CD4-positive, alpha-beta T cell treated with Interferon alpha-2 for 1 hour (primary cell): ENCODE measurements at regions not wholly inside any gene's neighbourhood (a gene's known extent, or its start where the extent isn't known, plus 50 kb on each side); places are given as distances from the start of the nearest gene placed in this dataset.
"Not testable (repeated sequence)": the region's sequence is repeated elsewhere in the genome, so short reads cannot be mapped to it uniquely, and the experiment has no call there.

Experiments used
- DNase-seq, 2 donors: peaks; one replicate each; pipeline ENCODE4 v3.0.0-alpha.2; 2020 to 2022

DNA sequence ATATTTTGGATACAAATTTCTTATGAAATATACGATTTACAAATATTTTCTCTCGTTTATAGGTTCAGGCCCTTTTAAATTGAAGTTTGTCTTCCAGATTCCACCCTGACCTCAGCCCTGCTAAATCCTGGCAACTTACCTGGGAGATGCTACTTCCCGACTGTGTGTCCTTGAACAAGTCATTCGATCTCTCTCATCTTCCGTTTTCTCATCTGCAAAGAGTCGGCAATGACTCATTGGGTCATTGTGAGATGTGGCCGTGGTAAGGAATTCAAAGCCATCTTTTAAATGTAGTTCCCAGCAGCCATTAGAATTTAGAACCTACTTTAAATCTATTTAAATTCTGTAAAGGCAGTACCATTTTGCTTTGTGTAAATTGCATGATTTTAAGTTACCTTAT is 72.5 kb downstream of the LHX2 start:
- no peak for DNase-seq

DNA sequence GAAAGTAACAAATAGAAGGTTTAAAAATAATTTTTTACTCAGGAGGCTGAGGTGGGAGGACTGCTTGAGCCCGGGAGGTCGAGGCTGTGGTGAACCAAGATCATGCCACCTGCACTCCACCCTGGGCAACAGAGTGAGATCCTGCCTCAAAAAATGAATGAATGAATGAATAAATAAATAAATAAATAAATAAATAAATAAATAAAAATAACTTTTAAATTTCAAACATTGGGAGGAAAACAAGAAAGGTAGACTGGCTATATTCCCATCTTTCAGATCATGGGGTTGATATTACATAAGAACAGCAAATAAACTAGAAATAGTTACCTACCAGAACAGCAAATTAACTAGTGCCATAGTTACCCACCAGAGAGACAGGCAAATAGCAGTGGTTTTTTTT is 75.7 kb downstream of the LHX2 start:
- no peak for DNase-seq

DNA sequence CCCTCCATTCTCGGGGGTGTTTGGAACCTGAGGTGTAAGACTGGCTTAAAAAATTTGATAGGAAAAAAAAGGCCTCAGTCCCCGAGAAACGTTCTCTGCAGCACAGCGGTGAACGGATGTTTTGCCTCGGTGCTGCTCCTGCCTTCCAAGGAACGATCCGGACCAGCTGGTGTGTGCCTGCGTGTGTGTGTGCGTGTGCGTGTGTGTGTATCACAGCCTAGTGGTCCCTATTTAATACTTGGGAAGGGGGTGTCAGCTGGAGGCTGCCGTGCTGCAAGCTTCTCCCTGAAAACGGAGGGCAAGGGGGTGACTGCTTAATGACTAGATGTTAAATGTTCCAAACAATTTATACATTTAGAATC is 76.9 kb downstream of the LHX2 start:
- DNase-seq: no peak

DNA sequence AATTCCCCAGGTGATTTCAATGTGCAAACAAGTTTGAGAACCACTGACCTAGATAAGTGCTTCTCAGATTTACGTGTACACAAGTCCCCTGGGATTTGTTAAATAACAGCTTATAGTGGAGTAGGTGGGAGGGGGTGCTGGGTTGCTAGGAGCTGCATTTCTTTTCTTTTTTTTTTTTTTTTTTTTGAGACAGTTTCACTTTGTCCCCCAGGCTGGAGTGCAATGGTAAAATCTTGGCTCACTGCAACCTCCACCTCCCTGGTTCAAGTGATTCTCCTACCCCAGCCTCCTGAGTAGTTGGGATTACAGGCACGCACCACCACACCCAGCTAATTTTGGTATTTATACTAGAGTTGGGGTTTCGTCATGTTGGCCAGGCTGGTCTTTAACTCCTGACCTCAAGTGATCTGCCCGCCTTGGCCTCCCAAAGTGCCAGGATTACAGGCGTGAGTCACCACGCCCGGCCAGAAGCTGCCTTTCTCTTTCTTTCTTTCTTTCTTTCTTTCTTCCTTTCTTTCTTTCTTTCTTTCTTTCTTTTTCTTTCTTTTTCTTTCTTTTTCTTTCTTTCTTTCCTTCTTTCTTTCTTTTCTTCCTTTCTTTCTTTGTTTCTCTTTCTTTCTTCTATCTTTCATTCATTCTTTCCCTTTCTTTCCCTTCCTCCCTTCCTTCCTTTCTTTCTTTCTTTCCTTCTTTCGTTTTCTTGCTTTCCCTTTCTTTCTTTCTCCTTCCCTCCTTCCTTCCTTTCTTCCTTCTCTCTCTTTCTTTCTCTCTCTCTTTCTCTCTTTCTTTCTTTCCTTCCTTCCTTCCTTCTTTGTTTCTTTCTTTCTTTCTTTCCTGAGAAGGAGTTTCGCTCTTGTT is 78.3 kb downstream of the LHX2 start:
- DNase-seq: not testable (repeated sequence)

DNA sequence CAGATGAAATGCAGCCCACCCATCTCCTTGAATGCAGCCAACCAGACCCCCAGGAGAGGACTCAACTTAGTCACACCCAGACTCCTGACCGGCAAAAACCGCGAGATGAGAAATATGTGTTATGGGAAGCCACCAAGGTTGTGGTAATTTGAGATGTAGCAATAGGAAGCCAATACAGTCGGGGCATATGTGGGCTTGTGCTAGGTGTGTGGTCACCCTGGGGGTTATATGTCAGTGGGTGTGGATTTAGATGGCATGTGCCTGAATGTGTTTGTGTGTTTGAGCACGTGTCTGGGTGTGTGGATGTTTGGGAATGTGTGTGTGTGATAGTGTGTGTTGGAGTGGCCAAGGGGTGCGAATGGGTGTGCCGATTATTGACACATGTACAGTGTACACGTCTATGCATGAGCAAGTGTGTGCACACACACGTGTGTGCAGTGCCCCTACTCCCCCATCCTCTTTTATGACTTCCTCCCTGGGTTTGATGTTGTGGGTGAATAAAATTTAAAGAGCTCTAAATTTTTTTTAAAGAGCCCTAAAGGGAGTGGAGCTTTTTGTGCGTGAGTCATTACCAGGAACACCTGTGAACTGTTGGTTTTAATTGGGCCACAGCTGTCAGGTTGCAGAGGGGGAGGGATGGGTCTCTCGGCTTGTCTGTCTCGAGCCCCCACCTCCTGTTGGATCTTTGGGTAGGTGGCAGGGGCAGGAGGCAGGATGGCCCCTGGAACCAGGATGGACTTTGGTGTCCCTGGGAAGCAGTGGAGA is 86.8 kb downstream of the LHX2 start:
- DNase-seq: no peak

DNA sequence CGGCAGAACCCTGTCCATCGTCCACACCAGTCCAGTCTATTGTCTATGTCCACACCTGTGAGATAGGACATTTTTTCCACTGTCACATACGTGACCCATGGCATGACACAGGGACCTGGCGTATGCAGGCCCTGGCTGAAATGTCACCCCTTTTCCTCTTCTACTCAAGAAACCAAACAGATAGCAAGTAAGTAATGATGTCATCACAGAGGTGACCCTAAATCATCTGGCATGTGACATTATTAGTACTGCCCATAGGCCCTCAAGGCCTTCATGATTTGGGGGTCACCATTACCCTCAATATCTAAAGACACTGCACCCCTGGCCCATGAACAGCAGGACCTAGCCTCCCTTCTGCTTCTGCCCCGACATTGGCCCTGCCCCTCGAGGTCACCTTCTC is 88.3 kb downstream of the LHX2 start:
- DNase-seq: no peak

DNA sequence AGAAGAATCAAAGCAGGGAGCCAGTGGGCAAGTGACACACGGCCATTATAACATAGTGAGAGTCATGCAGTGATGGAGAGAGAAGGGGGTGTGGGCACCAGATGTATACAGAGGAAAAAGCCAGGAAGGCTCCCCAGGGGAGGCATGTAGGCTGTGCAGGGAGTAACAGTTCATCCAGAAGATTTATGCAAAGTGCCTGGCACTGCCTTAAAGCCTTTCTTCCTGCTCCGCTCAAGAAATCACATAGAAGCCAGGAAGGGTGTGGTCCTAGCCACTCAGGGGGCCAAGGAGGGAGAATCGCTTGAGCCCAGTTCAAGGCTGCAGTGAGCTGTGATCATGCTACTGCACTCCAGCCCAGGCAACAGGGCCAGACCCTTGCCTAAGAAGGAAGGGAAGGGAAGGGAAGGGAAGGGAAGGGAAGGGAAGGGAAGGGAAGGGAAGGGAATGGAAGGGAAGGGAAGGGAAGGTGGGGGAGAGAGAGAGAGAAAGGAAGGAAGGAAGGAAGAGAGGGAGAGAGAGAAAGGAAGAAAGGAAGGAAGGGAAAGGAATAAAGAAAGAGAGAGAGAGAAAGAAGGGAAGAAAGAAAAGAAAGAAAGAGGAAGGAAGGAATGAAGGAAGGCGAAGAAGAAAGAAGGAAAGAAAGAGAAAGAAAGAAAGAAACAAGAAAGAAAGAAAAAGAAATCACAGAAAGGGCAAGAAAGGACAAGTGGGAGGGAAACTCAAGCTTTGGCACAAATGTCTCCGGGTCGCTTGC is 89.8 kb downstream of the LHX2 start:
- DNase-seq: no peak

DNA sequence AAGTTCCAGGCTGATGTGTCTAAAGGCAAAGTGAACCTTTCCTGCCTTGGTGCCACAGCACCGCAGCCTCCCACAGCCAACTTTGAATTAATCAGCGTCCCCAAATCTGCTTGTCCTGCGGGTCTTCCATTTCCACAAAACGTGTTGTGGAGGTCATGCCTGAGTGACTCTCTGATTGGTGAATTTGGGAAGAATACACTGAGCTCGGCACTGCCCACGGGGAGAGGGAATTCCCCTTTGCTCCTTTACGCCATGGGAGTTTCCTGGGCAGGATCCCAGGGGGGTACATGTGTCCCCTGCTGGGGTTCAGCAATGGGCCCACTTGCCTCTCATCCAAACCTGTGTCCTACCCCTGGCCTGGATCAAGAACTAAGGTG is 90.4 kb downstream of the LHX2 start:
- no peak for DNase-seq

DNA sequence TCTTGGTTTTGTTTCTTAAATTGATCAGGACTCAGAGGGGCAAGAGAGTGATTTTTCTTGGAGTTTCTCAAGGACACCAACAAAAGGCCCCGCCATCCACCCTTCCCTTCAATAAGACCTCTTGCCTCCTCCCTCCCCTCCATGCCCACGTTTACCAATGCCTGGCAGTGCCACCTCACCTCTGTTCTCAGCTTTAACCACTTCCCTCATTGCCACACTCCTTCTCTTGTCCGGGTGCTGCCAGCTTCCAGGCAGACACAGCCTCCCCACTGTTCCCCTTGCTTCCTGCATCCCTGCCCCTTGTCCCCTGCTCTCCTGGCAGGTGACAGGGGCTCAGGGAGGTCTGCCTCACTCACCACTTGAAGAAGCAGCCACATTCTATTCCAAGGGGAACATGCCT is 90.8 kb downstream of the LHX2 start:
- DNase-seq: no peak

DNA sequence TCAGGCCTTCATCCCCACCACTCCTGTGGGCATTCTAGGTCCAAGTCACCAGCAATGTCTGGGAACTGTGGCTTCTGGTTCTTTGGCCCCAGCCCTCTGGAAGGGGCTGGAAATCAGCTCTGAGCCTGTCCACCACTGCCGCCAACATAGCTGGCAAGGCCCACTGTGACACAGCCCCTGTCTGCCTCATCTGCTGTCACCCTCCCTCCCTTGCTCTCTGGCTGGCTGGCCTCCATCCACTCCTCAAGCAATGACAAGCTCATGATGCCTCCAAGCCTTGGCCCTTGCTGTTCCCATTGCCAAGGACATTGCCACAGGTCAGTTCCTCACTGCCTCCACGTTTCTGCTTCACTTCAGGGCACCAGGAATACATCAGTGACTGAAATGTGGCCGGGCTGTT is 93.7 kb downstream of the LHX2 start:
- DNase-seq: no peak

DNA sequence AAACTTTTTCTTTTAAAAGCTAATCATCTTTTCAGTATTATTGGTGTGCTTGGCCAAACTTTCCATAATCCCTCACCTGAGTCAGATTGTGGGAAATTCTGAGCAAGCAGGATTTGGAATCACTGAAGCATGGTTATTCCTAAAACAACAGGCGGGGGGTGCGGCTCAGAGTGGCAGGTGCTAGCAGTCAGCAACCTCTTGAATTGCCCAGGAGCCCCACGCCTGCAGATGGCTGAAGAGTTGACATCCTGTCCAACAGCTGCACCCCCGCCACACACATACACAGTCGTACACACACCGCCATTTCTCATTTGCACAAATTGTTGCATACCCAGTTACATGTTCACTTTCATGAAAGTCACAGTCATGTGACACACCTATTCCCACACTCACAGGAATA is 96.6 kb downstream of the LHX2 start:
- DNase-seq: no peak

DNA sequence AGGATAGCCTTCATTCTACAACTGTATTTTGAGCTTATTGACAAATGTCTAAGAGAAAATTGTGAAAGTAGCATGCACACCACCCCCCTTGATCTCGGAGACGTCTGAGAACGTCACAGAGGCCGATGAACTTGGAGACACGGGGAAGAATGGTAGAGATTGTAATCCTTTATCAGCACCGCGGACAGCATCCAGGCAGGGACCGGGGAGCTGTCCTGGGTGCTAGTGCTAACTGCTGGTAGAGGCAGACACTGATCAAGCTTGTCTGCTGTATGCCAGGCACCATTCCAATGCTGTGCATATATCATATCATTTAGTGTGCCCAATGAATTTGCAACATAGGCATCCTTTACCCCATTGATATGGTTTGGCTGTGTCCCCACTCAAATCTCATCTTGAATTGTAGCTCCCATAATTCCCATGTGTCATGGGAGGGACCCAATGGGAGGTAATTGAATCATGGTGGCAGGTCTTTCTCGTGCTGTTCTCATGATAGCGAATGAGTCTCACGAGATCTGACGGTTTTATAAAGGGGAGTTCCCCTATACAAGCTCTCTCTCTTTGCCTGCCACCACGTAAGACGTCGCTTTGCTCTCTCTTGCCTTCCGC is 98.8 kb downstream of the LHX2 start:
- peak in 1 of 2 donors; percentile 42 for DNase-seq

DNA sequence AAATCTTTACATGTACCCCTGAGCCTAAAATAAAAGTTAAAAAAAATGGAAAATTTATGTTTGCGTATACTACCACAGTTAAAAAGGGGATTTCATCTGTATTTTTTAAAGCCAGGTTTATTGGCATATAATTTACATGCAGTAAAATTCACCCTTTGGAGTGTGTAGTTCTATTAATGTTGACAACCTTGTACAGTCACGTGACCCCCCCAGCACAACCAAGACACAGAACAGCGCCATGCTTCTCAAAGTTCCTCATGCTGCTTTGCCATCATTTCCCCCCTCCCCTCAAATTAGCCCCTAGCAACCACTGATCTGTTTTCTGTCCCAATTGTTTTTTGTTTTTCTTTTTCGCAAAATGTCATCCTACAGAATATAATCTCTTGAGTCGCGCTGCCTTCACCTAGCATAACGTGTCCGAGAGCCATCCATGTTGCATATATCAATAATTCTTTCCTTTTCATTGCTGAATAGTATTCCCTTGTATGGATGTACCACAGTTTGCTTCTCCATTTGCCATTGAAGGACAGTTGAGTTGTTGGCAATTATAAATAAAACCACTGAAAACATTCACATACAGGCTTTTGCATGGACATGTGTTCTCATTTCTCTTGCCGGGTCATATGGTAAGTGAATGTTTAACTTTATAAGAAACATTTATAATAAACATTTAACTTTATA is 105.3 kb downstream of the LHX2 start:
- DNase-seq: no peak

DNA sequence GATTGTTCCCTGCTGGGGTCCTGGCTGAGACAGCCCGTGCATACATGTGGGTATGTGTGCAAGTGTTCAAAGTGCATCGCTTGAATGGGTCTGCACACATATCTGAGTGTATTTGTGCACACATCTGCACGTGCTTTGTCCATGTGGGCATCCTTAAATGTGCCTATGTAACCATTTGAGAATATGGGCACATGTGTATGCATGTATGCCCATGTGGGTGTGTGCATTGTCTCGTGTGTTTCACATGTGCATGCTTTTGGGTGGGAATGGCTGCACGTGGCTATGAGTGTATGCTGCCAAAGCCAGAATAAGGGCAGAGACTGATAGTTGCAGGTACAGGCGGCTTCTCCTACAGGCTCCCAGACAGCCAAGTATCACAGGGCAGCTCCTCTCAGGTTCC is 107.3 kb downstream of the LHX2 start:
- DNase-seq: no peak

DNA sequence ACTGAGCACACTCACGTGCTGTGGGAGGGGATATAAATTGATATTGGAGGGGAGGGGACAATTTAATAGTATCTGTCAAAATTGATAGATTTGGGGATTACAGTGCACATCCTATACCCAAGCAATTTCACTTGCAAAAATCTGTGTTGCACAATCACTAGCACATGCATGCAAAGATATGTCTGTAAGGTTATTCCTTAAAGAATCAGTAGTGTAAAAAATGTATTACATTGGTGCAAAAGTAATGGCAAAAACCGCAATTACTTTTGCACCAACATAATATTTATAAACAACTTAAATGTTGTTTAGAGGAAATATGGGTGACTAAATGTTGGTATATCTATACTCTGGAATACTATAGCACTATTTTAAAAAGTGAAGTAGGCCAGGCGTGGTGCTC is 108.7 kb downstream of the LHX2 start:
- no peak for DNase-seq

DNA sequence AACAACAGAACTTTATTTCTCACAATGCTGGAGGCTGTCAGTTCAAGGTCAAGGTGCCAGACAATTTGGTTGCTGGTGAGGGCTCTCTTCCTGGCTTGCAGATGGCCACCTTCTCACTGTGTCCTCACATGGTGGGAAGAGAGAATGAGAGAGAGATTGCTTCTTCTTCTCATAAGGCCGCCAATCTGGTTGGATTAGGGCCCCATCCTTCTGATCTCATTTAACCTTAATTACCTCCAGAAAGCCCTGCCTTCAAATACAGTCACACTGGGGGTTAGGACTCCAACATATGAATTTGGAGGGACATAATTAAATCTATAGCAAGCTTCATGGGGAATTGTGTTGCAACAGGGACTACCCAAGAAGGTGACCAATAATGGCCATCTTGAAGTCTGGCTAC is 110.2 kb downstream of the LHX2 start:
- DNase-seq: no peak

DNA sequence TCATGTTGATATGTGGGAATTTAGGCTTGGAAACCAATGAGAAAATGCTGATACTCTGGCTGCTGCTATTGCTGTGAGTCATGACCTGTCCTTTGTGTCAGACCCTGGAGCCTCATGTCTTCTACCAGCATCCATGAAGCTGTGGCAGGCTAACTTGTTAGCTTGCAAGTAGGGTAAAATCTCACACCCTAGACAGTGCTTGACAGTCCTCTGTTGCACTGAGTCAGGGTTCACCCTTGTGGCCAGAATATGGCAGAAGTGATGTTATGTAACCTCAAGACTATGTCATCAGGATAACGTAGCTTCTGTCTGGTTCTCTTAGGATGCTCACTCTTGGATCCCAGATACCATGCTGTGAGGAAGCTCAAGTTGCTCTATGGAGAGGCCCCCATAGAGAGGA is 110.8 kb downstream of the LHX2 start:
- DNase-seq: no peak

DNA sequence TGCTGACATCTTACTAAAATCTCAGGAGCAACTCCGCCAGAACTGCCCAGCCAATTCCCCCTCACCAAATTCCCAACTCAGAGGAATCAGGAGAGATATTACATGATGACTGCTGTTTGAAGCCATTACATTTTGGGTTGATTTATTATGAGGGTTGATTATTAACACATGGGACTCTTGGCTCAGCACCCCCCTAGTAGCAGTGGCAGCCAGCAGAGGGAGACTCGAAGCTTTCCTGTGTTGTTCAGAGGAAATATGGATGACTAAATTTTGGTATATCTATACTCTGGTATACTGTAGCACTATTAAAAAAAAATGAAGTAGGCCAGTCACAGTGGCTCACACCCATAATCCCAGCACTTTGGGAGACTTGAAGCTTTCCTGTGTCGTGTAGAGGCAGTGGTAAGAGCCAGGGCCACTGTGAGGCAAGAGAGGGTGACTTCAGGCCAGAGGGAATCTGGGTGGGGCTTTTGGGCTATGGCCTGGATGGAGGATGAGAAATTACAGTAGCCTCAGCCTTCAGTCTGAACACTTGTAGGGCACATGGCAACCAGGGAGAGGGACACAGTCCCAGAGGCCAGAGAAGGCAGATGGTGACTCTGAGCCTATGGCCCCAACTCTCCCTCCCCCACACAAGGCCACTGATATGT is 111.4 kb downstream of the LHX2 start:
- no peak for DNase-seq

DNA sequence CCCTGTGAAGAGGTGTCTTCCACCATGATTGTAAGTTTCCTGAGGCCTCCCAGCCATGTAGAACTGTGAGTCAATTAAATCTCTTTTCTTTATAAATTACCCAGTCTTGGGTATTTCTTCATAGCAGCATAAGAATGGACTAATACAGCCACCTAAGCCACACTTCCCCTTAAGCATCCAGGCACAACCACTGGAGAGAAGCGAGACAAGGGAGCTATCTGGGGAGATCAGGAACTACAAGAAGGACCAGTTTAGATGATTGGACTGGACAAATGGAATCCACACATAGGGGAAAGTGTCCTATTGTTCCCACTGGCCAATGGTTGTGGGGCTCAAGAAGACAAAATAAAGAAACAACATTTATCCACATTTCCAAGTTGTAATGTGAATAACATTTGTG is 112.1 kb downstream of the LHX2 start:
- DNase-seq: not testable (repeated sequence)

DNA sequence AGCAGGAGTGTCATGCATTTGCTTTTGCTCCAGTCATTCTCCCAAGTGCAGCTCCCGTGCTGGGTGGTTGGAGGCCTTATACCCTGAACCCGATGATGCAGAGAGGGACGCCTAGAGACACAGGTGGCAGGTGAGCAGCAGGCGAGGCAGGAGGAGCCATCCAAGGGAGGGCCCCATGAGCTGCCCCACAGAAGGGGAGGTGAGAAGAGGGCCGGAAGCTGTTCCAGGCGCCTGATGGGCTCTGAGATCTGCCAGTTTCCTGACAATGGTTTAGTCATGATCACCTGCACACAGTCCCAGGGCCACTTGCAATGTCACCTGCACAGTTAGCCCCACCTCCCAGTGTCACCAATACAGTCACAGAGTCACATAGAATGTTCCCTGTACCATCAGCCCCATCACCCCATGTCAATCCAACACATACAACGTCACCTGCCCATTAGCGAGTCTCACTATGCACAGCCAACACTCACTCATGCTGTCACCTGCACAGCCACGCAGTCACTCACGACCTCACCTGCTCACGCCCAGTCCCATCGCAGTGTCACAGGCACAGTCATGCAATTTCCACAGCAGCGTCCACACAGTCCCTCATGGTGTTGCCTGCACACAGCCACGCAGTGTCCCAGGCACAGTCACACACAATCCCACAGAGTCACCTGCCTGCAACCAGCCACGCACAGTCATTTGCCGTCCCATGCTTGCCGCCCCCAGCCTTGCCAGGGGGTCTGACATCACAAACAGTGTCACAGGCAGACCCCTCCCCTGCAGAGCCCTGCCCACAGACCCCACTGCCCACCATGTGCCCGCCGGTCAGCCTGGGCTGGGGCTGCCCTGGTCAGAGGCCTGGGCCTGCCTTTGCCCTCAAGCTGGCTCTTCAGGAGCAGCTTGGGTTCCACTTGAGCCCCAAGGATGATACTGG is 113.4 kb downstream of the LHX2 start:
- DNase-seq: no peak

DNA sequence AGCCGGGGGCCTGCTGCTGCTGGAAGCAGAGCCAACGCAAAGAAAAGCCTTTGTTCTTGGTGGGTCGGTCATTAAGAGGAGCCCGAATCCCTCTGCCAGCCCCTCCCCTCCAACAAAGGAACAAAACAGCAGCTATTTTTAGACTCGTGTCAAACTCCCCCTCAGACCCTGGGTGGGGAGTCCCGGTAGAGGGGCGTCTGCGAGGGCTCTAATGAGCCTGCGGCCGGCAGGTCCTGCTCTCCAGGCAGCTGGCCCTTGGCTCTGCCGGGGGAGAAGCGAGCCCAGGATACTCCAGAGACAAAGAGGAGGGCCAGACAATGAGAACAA is 114.0 kb downstream of the LHX2 start:
- DNase-seq: no peak
